Activated CD4-positive, CD25-positive, alpha-beta regulatory T cell treated with anti-CD3 and anti-CD28 coated beads, Interleukin-2, amount 50 U/mL, for 16 hours (primary cell): ENCODE measurements at regions not wholly inside any gene's neighbourhood (a gene's known extent, or its start where the extent isn't known, plus 50 kb on each side); places are given as distances from the start of the nearest gene placed in this dataset.

Experiments used
- DNase-seq: peaks from one replicate; pipeline ENCODE4 v3.0.0-alpha.2; 2020; ENCODE audit warnings: low read depth, low spot score

DNA sequence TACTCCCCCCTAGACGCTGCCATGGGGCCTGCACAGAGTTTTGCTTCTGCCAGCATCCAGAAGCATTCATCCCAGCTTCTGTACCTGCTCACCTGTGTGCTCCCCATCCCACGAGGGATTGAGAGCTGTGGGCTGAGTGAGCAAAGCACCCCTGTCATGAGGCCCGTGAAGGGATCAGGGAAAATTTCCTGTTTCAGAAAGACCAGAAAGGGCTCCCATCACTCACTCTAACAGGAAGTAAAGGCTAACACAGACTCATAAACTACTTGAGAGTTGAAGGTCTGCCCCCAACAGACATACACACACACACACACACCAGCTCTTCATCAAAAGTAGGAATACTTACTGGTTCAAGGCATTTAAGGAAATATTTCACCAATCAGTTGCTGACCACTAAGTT, 256.5 kb upstream of the NT5E start:
- DNase-seq = no peak

DNA sequence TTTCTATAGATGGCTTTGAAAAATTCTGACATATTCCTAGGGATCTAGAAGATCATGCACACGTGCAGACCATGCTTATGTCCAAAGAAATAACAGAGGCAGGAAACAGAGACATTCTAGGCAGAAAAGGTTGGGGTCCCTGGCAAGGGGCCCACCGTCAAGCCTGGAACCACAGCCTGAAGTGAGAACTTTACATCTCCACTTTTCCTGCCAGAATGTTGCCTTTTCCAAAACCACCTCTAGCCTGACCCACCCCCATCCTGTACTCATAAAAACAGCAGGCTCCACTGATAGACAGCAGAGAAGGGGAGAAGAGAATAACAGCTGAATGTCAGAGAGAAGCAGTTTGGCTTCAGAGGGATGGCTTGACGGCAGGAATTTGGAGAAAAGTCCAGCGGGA, 257.3 kb upstream of the NT5E start:
- no peak for DNase-seq

DNA sequence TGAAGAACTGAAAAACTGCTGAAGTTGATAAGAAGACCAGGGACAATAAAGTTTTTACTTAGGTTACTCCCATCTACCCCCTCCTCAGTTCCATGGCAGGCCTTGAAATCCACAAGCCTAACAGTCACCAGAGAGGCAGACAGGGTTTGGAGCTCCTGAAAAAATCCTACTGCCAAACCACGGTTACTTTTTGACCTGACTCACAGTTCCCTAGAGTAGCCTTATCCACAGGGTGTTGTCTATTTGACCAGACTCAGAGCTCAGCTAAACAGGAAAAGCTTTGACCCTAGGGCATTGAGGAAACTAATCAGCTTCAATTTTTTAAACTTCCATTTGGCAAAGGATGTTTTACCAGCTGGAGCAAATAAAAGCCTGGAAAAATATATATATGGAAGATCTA, 257.7 kb upstream of the NT5E start:
- no peak for DNase-seq

DNA sequence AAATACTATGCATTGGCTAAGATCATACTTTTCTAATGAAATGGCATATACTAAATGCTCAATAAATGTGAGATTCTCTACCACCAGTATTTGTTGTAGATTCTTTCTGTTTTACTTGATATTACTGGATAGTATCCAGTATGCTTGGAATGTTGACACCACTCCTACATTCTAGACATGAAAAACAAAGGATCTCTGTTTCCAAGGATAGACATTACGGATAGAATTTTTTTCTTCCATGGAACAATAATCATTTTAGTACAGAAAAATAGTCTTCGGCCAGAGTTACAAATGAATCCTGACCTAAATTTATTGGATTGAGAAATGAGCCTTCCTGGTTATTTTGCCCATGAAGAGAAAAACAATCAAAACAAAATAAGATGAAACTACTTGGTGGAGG, 258.2 kb upstream of the NT5E start:
- DNase-seq = no peak

DNA sequence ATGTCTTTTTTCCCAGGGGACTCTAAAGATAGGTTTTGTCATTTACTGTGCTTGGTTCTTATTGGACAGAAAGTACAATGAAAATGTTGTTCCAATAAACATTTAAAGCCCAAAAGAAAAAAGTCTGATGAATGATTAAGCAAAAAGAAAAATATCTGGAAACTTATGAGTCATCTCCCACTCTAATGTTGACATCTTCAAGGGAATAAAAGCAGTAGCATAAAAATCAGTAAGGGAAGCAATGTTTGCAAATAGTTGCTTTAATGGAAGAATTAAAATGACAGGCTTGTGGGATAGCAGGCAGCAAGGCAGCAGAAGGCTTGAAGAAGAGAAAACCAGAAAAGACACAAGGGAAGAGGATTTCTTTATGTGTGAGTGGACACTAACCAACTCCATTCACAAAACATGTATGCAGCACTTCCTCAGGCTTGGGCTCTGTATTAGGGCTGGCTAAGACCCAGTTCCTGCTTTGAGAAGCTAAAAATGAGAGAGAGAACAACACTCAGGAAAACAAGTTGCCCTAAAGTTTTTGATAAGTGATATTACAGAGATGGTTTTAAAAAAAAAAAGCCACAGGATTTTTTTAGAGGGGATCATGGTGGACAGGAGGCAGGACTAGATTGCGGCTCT, 263.2 kb upstream of the NT5E start:
- DNase-seq = no peak

DNA sequence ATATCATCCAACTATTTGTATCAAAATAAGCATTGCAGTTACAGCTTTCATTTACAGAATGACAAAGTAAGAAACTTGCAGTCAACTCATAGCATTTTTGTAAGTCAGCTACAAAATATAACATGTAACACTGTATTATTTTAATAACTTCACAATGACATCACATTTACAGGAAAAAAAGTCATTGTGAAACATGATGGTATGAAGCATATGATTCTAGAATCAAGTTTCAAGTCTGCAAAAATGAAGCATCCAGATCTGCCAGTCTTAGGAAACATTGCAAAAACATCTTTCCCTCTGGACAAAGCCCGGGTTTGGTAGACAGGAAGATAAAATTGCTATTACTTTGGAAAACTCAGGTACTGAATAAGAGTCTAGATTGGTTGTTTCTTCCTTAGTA, 263.9 kb upstream of the NT5E start:
- no peak for DNase-seq

DNA sequence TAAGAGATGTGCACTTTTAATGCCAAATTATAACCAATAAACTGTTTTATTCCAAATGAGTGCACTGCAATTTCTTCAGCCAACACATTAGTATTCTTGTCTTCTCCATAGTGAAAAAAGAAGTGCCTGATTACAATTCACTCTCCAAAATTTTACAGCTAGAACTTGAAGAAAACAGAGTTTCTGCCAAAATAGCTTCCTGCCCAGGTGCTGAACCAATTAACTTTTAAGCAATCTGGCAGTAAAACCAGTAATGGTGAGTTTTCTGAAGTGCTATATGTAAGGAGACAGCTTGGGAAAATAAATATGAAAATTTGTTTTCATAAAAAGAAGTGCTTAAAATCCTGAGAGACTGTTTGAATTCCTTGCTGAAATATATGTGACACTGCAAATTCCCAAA, 266.0 kb upstream of the NT5E start:
- no peak for DNase-seq

DNA sequence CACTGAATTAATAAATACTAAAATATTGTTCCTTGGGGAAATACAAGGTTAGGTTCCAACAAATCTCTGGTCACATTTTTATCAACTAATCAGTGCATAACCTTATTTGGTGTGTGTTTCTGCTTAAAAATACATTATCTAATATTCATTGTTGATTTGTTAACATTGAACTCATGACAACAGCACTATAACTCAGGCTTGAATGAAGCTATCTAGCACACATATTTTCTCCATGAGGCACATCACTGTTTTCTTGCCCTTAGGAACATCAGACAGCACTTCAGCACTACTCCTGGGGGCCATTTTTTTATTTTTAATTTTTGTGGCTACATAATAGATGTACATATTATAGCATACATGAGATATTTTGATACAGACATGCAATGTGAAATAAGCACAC, 277.2 kb upstream of the NT5E start:
- no peak for DNase-seq

DNA sequence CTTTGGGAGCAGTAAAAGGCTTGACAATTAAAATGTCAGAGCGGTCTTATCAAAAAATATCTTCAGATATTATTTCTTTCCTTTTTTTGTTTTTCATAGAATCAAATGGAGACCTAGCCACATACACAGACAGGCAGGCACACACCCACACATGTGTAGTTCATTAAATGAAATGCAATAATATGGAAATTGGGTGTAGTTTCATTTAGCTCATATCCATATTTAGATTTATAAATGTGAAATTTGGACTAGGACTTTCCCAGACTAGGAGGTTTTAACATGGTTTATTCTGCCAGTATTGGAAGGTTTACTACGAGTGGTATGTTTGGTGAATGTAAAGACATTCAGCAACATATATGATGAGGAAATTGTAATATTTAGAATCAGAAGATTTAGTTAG, 277.7 kb upstream of the NT5E start:
- no peak for DNase-seq

DNA sequence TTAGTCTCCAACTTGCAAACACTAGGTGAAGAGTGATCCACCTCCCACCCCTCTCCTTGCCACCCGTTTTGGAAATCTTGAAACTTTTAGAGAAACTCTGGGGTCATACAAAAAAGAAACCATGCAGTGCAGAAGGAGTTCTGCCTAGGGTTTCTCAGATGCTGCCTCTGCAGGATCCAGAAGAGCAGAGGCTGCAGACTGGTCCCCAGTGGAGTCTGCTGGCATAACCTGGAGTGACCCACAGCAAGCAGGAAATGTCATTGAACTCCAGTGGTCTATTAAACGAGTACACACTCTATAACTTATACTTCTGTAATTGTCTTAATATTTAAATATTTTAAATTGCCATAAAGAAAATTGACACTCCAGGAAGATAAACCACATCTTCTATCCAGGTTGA, 280.7 kb upstream of the NT5E start:
- DNase-seq = no peak

DNA sequence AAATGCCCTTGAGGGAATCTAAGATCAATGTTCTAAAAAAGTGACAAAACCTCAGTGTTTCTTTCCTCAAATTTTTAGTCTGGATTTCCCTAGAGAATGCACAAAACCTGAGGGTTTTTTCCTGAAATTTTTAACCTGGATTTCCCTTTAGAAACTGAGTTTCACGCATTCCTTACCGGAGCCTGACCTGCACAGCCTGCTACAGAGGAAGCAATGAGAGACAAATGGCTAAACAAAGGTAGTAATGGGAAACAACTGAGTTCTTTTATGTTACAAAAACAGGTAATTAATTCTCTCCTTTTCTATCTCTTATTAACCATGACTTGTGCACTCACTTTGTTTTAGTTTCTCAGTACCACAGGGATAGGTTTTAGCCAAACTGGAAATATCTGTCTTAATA, 281.7 kb upstream of the NT5E start:
- no peak for DNase-seq

DNA sequence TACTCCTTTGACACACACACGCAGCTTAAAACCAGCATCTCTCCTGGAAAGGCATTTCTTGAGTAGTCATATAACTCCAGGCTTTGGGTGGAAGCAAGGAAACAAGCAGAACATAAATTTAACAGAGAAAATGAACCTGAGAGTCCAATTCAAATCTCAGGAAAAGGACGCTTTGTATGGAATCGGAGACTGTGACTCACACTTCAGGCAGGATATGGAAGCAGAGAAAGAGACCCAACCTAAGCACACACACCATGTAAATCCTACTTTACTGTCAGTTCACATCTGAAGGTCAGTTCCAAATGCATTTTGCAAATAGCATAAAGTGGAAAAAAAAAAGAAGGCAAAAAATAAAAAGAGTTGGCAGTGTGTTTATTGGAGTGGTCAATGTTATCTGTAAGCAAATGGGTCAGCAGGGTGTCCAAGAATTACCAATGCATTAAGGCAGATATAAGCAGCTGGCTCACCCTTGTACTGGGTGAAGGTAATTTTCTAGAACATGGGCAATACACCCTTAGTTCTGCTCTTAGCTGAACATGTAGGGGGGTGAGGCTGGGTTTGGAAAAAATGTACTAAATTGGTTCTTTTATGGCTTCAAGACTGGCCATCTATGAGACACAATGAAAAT, 283.7 kb upstream of the NT5E start:
- no peak for DNase-seq

DNA sequence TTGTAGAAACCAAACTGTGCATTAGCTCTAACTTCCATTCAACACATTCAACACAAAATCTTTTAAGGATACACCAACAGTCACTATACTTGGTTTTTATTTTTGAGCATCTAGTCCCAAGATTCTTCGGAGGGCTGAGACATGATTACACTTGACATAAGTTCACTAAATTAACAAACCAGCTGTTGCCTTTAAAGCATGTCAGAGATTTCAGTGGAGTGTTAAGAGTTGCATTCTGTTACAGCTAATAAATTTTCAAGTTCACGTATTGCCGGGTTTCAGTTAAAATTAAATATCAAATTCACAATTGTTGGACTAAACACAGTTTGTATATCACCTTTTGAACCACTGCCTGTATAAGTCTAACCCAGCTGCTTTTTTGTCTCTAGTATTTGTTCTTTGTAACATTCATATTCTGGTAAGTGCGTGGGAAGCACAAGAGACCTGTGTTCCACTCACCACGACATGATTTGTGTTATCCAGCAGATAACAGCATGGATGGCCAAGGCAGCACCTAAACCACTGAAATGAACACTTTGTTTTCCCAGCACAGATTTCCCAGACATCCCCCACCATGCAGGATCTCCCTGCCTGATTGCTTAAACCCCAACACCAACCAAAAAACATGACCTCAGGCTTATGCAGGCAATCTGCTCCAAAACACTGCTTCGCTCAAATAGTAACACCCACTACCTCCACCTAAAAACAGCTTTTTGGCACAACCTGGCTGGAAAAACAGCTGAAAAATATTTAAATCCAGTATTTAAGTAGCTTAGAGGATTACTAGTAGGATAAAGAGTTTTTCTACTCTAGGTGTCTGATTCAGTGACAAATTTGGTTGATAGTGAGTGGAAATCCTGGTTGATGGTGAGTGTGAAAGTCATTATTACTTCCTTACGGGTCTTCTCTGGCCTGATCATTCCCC, 286.5 kb upstream of the NT5E start:
- DNase-seq = no peak

DNA sequence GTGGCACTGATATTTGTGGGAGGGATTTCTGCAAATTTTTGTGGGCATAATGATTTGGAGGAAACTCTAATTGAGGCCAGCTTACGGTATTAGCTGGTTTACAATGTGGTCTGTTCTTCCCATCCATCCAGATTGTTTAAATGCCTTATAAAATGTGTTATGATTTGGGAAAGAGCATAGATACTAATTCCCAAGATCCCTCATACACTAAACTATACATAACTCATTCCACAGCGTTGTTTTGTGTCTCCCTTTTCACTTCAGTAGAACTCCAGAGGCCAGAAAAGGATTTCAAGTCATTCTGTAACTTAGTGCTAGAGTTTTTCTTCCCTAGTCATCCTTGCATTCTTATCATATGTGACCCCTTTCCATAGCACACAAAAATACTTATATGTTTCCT, 292.6 kb upstream of the NT5E start:
- no peak for DNase-seq

DNA sequence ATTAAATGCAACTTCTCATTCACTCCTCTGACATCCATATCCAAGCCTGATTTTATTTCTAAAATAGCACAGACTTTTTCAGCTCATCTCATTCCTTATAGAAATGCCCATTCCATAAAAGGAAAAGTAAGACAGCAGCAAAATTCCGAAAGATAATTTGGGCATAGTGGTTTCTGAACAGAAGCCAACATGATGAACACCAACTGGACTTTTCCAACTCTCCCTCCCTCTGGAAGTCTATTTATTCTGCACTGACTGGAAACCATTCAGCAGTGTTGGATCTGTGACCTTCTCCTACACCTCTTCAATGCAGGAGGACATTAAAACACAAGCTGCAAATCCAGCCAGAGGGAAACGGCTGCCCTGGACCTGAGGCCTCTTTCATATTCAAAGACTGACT, 306.2 kb upstream of the NT5E start:
- no peak for DNase-seq

DNA sequence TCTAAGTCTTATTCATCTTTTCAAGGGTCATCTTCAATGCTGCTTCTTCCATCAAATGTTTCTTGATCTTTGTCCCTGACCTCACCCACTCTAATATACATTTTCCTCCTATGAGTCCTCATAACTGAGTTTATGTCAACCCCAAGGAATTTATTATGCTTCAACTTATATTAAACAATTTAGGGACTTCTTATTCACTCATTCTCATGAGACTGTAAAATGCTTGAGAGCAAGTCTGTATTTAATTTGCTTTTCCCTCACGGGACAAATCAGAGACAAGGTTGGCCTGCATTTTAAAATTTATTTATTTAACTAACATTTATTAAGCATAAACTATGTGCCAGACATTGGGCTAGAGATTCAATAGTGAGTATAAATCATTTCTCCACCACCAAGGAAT, 312.0 kb upstream of the NT5E start:
- DNase-seq = no peak

DNA sequence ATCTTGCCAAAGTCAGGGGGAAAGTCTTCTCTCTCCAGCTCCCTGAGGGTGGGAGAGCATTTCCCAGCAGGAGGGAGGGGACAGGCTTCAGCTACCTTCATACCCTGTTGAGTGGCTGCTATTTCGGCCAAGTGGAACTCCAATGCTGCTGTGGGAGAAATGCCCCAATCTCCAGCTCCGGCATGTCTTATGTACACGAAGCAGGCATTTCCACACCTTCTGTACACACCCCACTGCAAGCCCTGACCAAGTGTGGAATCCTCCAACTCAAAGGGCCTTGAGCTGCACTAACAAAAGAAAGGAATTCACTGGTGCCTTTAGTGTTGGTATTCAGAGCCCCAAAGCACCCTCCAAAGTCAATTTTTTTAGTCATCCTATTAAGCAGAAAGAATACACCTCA, 313.6 kb upstream of the NT5E start:
- DNase-seq = no peak

DNA sequence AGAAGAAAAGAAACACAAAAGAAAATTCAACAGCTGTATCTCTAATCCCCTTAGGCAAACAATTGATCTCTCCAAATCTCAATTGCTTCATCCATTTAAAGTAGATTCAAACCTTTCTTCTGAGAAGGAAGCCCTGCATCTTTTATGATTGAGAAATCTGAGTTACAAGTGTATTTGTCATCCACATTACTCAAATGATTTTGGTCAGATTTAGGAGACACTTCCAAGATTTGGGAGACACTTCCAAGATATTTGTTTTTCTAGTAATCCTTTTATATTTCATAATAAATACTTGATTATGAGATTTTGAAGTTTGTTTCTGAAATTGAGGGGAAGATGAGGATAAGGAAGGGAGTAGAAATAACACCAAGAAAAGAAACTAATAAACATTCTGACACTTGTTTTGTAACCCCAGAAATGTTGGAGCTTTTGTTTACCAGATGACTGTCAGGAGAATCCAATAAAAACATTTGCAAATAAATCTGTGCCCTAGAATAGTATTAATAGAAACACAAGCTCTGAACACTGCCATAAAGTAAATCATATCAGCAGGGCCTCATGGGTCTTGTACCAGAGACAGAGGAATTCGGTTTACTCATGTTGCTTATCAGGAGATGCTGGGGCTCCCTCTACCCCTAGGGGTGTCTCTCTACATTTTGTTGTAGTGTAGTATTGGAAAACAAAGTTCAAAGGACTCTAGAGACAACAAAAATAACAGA, 314.3 kb upstream of the NT5E start:
- DNase-seq = no peak

DNA sequence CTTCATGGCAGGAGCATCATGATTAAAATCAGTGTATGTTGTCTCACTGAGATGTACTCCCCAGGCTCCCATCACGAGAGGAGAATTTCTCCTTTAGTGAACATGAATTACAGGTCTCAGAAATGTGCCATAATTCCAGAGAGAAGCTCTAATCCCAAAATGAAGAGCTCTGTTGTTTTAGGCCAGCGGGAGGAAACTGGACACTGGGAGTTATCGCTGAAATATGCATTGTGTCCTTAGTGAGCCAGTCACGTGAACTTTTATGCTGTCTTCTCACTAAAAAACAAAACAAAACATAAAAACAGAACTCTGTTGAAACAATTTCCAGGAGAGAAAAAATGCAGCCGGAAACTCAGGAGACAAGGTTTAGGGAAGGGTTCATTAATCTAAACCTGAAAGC, 315.7 kb upstream of the NT5E start:
- no peak for DNase-seq

DNA sequence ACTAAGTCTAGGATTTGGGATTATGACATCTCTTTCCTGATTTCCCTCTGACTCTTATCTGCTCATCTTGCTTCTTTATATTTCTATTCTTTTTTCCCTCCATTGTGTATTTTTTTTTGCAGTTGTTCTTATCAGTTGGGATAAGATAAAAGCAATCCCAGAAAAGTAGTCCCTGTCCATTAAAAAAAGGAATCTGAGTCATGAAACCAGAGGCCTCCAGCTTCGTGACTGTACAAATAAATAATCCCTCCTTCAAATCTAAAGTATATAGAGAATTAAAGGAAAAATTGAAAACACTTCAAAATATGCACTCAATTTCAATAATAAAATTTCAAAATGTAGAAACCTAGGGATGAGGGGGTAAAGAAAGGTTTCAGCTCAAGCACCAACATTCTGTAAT, 317.8 kb upstream of the NT5E start:
- no peak for DNase-seq

DNA sequence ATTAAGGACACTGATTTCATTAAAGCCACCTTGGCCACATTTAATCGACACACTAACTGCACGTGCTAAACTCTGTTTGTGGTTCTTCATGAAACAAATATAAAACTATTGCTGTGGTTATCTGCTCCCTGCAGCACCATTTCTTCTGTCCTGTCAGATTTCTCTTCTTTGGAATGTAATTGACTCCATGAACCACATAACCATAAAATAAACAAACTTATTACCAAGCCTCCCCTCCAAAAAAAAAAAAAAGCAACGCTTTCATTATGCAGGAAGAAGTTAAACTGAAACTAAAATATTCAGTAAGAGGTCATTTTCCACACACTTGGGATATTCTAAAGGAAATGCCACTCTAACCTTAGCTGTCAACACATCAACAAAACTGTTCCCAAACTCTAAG, 319.1 kb upstream of the NT5E start:
- no peak for DNase-seq

DNA sequence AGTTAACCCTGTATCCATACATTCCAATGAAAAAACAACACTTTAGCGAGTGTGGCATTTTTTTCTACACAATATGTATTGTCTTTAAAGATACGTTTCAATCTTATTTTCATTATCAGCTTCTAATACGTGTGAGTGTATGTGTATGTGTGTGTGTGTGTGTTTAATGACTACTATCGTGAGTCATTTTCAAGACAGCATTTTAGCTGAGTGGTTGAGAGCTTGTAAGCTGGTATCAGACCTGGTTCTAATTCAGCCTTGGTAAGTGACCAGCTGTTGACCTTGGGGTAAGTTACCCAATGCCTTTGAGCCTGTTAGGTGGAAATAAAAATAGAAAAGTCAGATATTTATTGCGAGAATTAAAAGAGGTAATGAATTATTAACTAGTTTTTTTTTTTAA, 320.0 kb upstream of the NT5E start:
- DNase-seq = no peak
